Activated CD4-positive, alpha-beta T cell treated with anti-CD3 and anti-CD28 coated beads for 36 hours (primary cell): ENCODE measurements at regions not wholly inside any gene's neighbourhood (a gene's known extent, or its start where the extent isn't known, plus 50 kb on each side); places are given as distances from the start of the nearest gene placed in this dataset.
"Not testable (repeated sequence)": the region's sequence is repeated elsewhere in the genome, so short reads cannot be mapped to it uniquely, and the experiment has no call there.

ENCODE experiments used
- ATAC-seq: fragments of 200-7000 bp; cut with Tn5 transposase; one replicate; pipeline ENCODE4 v1.10.0; 2021; ENCODE audit warnings: mild to moderate bottlenecking, moderate library complexity
- CTCF ChIA-PET: fragments of 350-600 bp; sonication (Branson Sonifier 250); formaldehyde crosslinking; loops from one replicate; lab custom pipeline; 2021; ENCODE audit warnings: antibody characterized with exemption; lab: Charles Lee
- POLR2A ChIA-PET: fragments of 350-600 bp; sonication (Branson Sonifier 250); formaldehyde crosslinking; loops from one replicate; lab custom pipeline; 2021; ENCODE audit warnings: antibody characterized with exemption, inconsistent platforms; lab: Charles Lee
- DNase-seq: peaks from one replicate; pipeline ENCODE4 v3.0.0-alpha.2; 2020
- H3K27ac Mint-ChIP-seq: one replicate; pipeline ENCODE4 v1.8.0; 2021; ENCODE audit warnings: mixed read lengths
- H3K27me3 Mint-ChIP-seq: one replicate; pipeline ENCODE4 v1.8.0; 2021; ENCODE audit warnings: mixed read lengths
- H3K36me3 Mint-ChIP-seq: one replicate; pipeline ENCODE4 v1.8.0; 2021; ENCODE audit warnings: low read depth, mixed read lengths
- H3K4me1 Mint-ChIP-seq: one replicate; pipeline ENCODE4 v1.8.0; 2021; ENCODE audit warnings: mixed read lengths
- H3K4me3 Mint-ChIP-seq: one replicate; pipeline ENCODE4 v1.8.0; 2021; ENCODE audit warnings: mild to moderate bottlenecking, moderate library complexity, mixed read lengths
- H3K9me3 Mint-ChIP-seq: one replicate; pipeline ENCODE4 v1.8.0; 2021; ENCODE audit warnings: low read depth, mixed read lengths
- intact Hi-C, 2 experiments: fragments of 100-400 bp; cut with DNase I in 1 of 2; cut with micrococcal nuclease in 1 of 2; formaldehyde crosslinking; loops; one replicate each; pipeline versions ENCODE4 v1.14.2 to v1.15.1; 2022 to 2024; cut with DNase I, micrococcal nuclease

DNA sequence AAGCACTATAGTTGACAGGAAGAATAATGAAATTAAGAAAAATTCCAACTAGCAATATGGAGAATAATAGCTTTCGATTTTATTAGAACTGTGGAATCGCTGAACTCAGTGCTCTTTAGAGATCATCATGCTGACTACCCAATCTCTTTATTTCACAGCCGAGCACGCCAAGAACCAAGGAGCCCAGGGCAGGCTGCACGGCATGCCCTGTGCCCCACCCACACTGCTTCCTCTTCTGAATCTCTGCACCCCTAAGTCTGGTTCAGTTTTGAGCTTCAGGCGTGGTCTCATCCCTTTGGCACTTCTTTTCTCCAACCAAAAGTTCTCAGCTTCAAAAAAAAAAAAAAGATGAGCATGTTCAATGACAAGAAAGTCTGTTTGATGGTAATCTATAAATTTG is 92.4 kb upstream of the ZNF800 start:
- Mint-ChIP-seq H3K36me3 (no peaks in the 10 kb centered on the region), H3K9me3 (no peaks in the 10 kb centered on the region), H3K4me1 (peaks cover 9% of the 10 kb centered on the region), H3K4me3 (peak overlapping the region; percentile 5), H3K27me3 (no peaks in the 10 kb centered on the region), H3K27ac (no peak overlapping the region)
- ATAC-seq = no peak
- ChIA-PET CTCF (interaction anchor here (0.7 to 1.7 kb wide), 3 partner anchors 11 to 135 kb away, joined by 3 to 5 read pairs (median 3); no protein-coding TSS in a partner anchor), POLR2A (no interaction called here)
- DNase-seq = no peak
- intact Hi-C loops = no loop called here

DNA sequence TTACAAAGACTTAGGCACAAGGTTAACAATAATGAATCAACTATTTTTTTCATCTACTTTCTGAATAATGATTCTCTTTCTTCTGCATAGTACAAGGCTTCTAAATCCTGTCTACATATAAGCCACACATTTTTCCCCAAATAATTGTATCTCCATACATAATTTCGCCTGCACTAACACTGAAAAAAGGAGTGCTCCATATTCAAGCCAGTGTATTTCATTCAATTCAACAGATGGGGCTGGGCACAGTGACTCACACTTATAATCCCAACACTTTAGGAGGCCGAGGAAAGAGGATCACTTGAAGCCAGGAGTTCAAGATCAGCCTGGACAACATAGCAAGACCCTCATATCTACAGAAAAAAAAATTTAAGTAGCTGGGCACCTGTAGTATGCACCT is 86.0 kb upstream of the ZNF800 start:
- intact Hi-C loops = no loop called here
- H3K36me3 Mint-ChIP-seq = no peaks in the 10 kb centered on the region
- POLR2A ChIA-PET = no interaction called here
- CTCF ChIA-PET = interaction anchor here (0.7 to 1.5 kb wide), 3 partner anchors 9 to 224 kb away, joined by 3 to 4 read pairs (median 3); no protein-coding TSS in a partner anchor
- no peak overlapping the region for H3K27ac Mint-ChIP-seq
- H3K4me3 Mint-ChIP-seq = no peak overlapping the region
- DNase-seq = no peak
- no peak for ATAC-seq
- peaks cover 1% of the 10 kb centered on the region for H3K27me3 Mint-ChIP-seq
- peaks cover 14% of the 10 kb centered on the region for H3K4me1 Mint-ChIP-seq
- no peaks in the 10 kb centered on the region for H3K9me3 Mint-ChIP-seq

GRCh38 chr7:127478024-127478355 is 85.5 kb upstream of the ZNF800 start:
- intact Hi-C loops = no loop called here

GRCh38 chr7:127477295-127478023 is 85.0 kb upstream of the ZNF800 start:
- H3K27ac Mint-ChIP-seq = no peak overlapping the region
- peaks cover 14% of the 10 kb centered on the region for H3K4me1 Mint-ChIP-seq
- POLR2A ChIA-PET = no interaction called here
- H3K4me3 Mint-ChIP-seq = no peak overlapping the region
- intact Hi-C loops = no loop called here
- no peaks in the 10 kb centered on the region for H3K36me3 Mint-ChIP-seq
- peaks cover 1% of the 10 kb centered on the region for H3K27me3 Mint-ChIP-seq
- CTCF ChIA-PET = interaction anchor here (1.4 to 1.6 kb wide), 3 partner anchors 8 to 223 kb away, joined by 3 to 4 read pairs (median 3); no protein-coding TSS in a partner anchor
- no peak for ATAC-seq
- H3K9me3 Mint-ChIP-seq = no peaks in the 10 kb centered on the region
- DNase-seq = no peak

More at GRCh38 chr7:127478024-127478355, 85.5 kb upstream of the ZNF800 start:
- Mint-ChIP-seq H3K36me3 (no peaks in the 10 kb centered on the region), H3K27me3 (peaks cover 1% of the 10 kb centered on the region), H3K4me3 (no peak overlapping the region), H3K27ac (no peak overlapping the region), H3K9me3 (no peaks in the 10 kb centered on the region), H3K4me1 (peaks cover 14% of the 10 kb centered on the region)
- ChIA-PET CTCF (interaction anchor here (1.4 to 1.6 kb wide), 3 partner anchors 9 to 224 kb away, joined by 3 to 4 read pairs (median 3); no protein-coding TSS in a partner anchor), POLR2A (no interaction called here)
- ATAC-seq (no peak), DNase-seq (no peak)

DNA sequence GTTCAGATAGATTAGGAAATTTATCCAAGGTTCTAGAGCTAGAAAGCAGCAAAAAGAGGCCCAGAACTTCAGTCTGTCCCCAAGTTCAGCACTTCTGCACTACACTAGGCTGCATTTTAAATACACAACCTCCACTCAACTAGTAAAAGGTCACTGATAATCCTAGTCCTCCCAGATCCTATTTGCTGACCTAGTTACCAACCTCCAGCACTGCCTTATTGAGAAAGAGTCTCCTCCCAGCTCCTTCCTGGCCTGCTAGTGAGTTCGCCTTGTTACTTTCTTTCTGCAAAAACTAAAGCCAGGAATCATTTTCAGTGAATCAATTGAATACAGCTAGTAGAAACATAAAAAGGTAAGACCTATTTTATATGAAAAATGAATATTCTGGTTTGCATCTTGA is 84.1 kb upstream of the ZNF800 start:
- intact Hi-C loops = no loop called here
- H3K27me3 Mint-ChIP-seq = peaks cover 1% of the 10 kb centered on the region
- no peaks in the 10 kb centered on the region for H3K9me3 Mint-ChIP-seq
- DNase-seq (no peak), ATAC-seq (no peak)
- H3K36me3 Mint-ChIP-seq = no peaks in the 10 kb centered on the region
- no peak overlapping the region for H3K4me3 Mint-ChIP-seq
- CTCF ChIA-PET = interaction anchor here (1.6 kb wide), 1 partner anchor 11 kb away, joined by 3 read pairs; no protein-coding TSS in a partner anchor
- no peak overlapping the region for H3K27ac Mint-ChIP-seq
- POLR2A ChIA-PET = no interaction called here
- peaks cover 14% of the 10 kb centered on the region for H3K4me1 Mint-ChIP-seq

DNA sequence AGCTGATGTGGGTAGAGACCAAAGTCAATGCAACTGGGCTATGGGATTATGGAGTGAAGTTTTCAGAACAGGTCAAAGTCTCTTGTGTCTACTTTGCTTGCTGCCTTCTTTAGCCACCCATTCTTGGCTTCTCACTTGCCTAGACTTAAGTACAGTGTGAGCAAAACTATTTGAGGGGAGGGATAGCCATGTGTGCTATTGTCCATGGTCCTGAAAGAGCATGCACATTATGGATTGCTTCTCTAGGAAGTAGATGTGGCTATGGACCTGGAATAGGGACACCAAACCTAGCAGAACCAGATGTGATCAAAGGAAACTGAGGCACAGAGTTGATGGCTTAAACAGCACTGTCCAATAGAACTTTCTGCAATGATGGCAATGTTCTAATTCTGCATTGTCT is 81.9 kb upstream of the ZNF800 start:
- CTCF ChIA-PET = interaction anchor here (0.9 to 1.5 kb wide), 3 partner anchors 11 to 127 kb away, joined by 3 to 5 read pairs (median 5); no protein-coding TSS in a partner anchor
- H3K4me1 Mint-ChIP-seq = peaks cover 14% of the 10 kb centered on the region
- H3K4me3 Mint-ChIP-seq = no peak overlapping the region
- intact Hi-C loops = no loop called here
- DNase-seq = no peak
- no peaks in the 10 kb centered on the region for H3K9me3 Mint-ChIP-seq
- H3K36me3 Mint-ChIP-seq = no peaks in the 10 kb centered on the region
- POLR2A ChIA-PET = no interaction called here
- no peak for ATAC-seq
- H3K27me3 Mint-ChIP-seq = peaks cover 7% of the 10 kb centered on the region
- H3K27ac Mint-ChIP-seq = no peak overlapping the region

GRCh38 chr7:127473409-127473808 is 80.9 kb upstream of the ZNF800 start:
- no peaks in the 10 kb centered on the region for H3K9me3 Mint-ChIP-seq
- no peaks in the 10 kb centered on the region for H3K36me3 Mint-ChIP-seq
- DNase-seq (no peak), ATAC-seq (no peak)
- H3K27ac Mint-ChIP-seq = no peak overlapping the region
- no peak overlapping the region for H3K4me3 Mint-ChIP-seq
- peaks cover 12% of the 10 kb centered on the region for H3K4me1 Mint-ChIP-seq
- ChIA-PET POLR2A (no interaction called here), CTCF (no interaction called here)
- intact Hi-C loops = no loop called here
- H3K27me3 Mint-ChIP-seq = peaks cover 6% of the 10 kb centered on the region

DNA sequence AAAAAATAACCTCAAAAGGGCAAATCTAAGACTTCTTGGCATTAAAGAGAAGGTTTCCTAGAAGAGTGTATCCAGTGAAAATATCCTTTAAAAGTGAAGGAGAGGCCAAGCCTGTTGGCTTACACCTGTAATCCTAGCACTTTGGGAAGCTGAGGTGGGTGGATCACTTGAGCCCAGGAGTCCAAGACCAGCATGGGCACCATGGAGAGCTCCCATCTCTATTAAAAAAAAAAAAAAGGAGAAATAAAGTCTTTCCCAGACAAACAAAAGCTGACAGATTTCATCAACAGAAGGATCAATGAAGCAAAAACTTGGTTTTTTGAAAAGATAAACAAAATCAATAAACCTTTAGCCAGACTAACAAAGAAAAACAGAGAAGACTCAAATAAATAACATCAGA is 67.6 kb upstream of the ZNF800 start:
- no peak overlapping the region for H3K4me3 Mint-ChIP-seq
- peaks cover under 1% of the 10 kb centered on the region for H3K36me3 Mint-ChIP-seq
- peaks cover 14% of the 10 kb centered on the region for H3K9me3 Mint-ChIP-seq
- no peak overlapping the region for H3K27ac Mint-ChIP-seq
- no peak for ATAC-seq
- intact Hi-C loops = no loop called here
- no peak for DNase-seq
- ChIA-PET POLR2A (no interaction called here), CTCF (interaction anchor here (0.7 kb wide), 1 partner anchor 166 kb away, joined by 3 read pairs; no protein-coding TSS in a partner anchor)
- H3K4me1 Mint-ChIP-seq = no peaks in the 10 kb centered on the region
- H3K27me3 Mint-ChIP-seq = peaks cover 2% of the 10 kb centered on the region

DNA sequence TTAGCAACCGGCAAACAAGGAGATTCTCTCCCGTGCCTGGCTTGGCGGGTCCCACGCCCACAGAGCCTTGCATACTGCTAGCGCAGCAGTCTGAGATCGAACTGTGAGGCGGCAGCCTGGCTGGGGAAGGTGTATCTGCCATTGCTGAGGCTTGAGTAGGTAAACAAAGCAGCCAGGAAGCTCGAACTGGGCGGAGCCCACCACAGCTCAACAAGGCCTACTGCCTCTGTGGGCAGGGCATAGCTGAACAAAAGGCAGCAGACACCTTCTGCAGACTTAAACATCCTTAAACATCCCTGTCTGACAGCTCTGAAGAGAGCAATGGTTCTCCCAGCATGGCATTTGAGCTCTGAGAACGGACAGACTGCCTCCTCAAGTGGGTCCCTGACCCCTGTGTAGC is 58.8 kb upstream of the ZNF800 start:
- DNase-seq, H3K27me3 Mint-ChIP-seq, POLR2A ChIA-PET, CTCF ChIA-PET, intact Hi-C loops, ATAC-seq, H3K27ac Mint-ChIP-seq, H3K4me3 Mint-ChIP-seq: not testable (repeated sequence)
- Mint-ChIP-seq H3K4me1 (peaks cover 17% of the 10 kb centered on the region), H3K9me3 (peaks cover 21% of the 10 kb centered on the region), H3K36me3 (peaks cover 13% of the 10 kb centered on the region)

- peaks cover 17% of the 10 kb centered on the region for H3K4me1 Mint-ChIP-seq
- intact Hi-C loops = loop anchor here in 1 of 2 experiments (5.0 kb wide), 1 partner anchor 56 kb away; the partner anchor contains the start of gene ZNF800
- peaks cover 5% of the 10 kb centered on the region for H3K27me3 Mint-ChIP-seq
- no peak overlapping the region for H3K27ac Mint-ChIP-seq
- peaks cover 12% of the 10 kb centered on the region for H3K9me3 Mint-ChIP-seq
- DNase-seq = no peak
- ChIA-PET POLR2A (no interaction called here), CTCF (interaction anchor here (1.1 to 1.8 kb wide), 5 partner anchors 10 to 101 kb away, joined by 3 to 10 read pairs (median 4); no protein-coding TSS in a partner anchor)
- H3K4me3 Mint-ChIP-seq = no peak overlapping the region
- H3K36me3 Mint-ChIP-seq = peaks cover 10% of the 10 kb centered on the region
- ATAC-seq = no peak
Measured at GRCh38 chr7:127448566-127448965, 56.1 kb upstream of the ZNF800 start.

GRCh38 chr7:127447326-127447945 is 54.9 kb upstream of the ZNF800 start:
- no peak overlapping the region for H3K27ac Mint-ChIP-seq
- DNase-seq = peak; percentile 63
- H3K9me3 Mint-ChIP-seq = peaks cover 12% of the 10 kb centered on the region
- peak; percentile 98 for ATAC-seq
- H3K4me3 Mint-ChIP-seq = no peak overlapping the region
- ChIA-PET CTCF (interaction anchor here (0.6 to 1.8 kb wide), 17 partner anchors 9 to 644 kb away, joined by 3 to 10 read pairs (median 3); partner anchors contain the start of gene GCC1), POLR2A (no interaction called here)
- H3K27me3 Mint-ChIP-seq = peaks cover 5% of the 10 kb centered on the region
- H3K36me3 Mint-ChIP-seq = peaks cover 10% of the 10 kb centered on the region
- H3K4me1 Mint-ChIP-seq = peaks cover 17% of the 10 kb centered on the region
- intact Hi-C loops = loop anchor here (1.0 to 5.0 kb wide), 3 partner anchors 55 to 101 kb away; partner anchors contain the start of gene ZNF800 (in 1 of the 2)
